NB4 (cell line): ENCODE measurements at regions not wholly inside any gene's neighbourhood (a gene's known extent, or its start where the extent isn't known, plus 50 kb on each side); places are given as distances from the start of the nearest gene placed in this dataset.

ENCODE experiments used
- POLR2A ChIP-seq: IDR thresholded peaks from 2 replicates; pipeline ENCODE4 v1.6.1; 2011; ENCODE audit warnings: mild to moderate bottlenecking; ENCODE audit not compliant: insufficient read length; ENCODE audit errors: extremely low read depth
- TF ChIP-seq, protein P1 (sequence below): IDR thresholded peaks from one replicate; pipeline ENCODE4 v1.5.1; 2012; ENCODE audit warnings: low read depth, low read length
- TF ChIP-seq, protein P2 (sequence below): IDR thresholded peaks from 2 replicates; pipeline ENCODE4 v1.6.1; 2011; ENCODE audit warnings: low read depth, low read length

GRCh38 chr3:143208976-143209714, 89.6 kb downstream of the CHST2 start:
- TF ChIP-seq POLR2A = no peak
- TF ChIP-seq, protein P1, sequence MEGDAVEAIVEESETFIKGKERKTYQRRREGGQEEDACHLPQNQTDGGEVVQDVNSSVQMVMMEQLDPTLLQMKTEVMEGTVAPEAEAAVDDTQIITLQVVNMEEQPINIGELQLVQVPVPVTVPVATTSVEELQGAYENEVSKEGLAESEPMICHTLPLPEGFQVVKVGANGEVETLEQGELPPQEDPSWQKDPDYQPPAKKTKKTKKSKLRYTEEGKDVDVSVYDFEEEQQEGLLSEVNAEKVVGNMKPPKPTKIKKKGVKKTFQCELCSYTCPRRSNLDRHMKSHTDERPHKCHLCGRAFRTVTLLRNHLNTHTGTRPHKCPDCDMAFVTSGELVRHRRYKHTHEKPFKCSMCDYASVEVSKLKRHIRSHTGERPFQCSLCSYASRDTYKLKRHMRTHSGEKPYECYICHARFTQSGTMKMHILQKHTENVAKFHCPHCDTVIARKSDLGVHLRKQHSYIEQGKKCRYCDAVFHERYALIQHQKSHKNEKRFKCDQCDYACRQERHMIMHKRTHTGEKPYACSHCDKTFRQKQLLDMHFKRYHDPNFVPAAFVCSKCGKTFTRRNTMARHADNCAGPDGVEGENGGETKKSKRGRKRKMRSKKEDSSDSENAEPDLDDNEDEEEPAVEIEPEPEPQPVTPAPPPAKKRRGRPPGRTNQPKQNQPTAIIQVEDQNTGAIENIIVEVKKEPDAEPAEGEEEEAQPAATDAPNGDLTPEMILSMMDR = no peak
- TF ChIP-seq, protein P2, sequence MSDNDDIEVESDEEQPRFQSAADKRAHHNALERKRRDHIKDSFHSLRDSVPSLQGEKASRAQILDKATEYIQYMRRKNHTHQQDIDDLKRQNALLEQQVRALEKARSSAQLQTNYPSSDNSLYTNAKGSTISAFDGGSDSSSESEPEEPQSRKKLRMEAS = no peak
